Endothelial cell of umbilical vein (primary cell): ENCODE measurements at regions not wholly inside any gene's neighbourhood (a gene's known extent, or its start where the extent isn't known, plus 50 kb on each side); places are given as distances from the start of the nearest gene placed in this dataset.

Source experiments
- BruUV-seq: library from RNA; stranded (reverse); fragments of 400-500 nt; replicated peaks from 2 replicates; lab custom pipeline; 2021; lab: Mats Ljungman, UMichigan
- CTCF ChIA-PET: fragments of 300-600, 350-600 bp; sonication (Branson Sonifier 250); formaldehyde crosslinking; loops from one replicate; lab custom pipeline; 2021; ENCODE audit warnings: antibody characterized with exemption, inconsistent platforms; lab: Charles Lee
- POLR2A ChIA-PET: fragments of 300-600, 350-600 bp; sonication (Branson Sonifier 250); formaldehyde crosslinking; loops from one replicate; lab custom pipeline; 2021; ENCODE audit warnings: antibody characterized with exemption, inconsistent platforms; lab: Charles Lee
- DNase-seq: peaks from one replicate; pipeline ENCODE4 v3.0.0-alpha.2; 2011; ENCODE audit warnings: low read depth, low spot score
- FAIRE-seq: peaks from 2 replicates; lab custom pipeline; 2011; peaks lifted over from hg19 to GRCh38; lab: Jason Lieb, UNC
- H2AFZ ChIP-seq: 2 replicates; pipeline ENCODE4 v1.6.0; 2012; ENCODE audit warnings: low read depth, low read length, control low read depth, inconsistent platforms
- H3K27ac ChIP-seq: 2 replicates; pipeline ENCODE4 v1.5.1; 2011; ENCODE audit warnings: low read depth, mild to moderate bottlenecking, control low read depth, low read length, moderate library complexity; ENCODE audit not compliant: insufficient read depth
- H3K27me3 ChIP-seq, 2 experiments: 2 replicates each; pipeline versions ENCODE4 v1.6.0 to v1.6.1; 2011; ENCODE audit warnings: low read length in 2 of 2, mixed read lengths in 1 of 2; ENCODE audit not compliant: control insufficient read depth in 2 of 2, insufficient read depth in 2 of 2
- H3K36me3 ChIP-seq, 2 experiments: 2 replicates in 1 of 2; 3 replicates in 1 of 2; pipeline ENCODE4 v1.5.1; 2011; ENCODE audit warnings: low read length in 2 of 2, mild to moderate bottlenecking in 1 of 2, moderate library complexity in 1 of 2; ENCODE audit not compliant: control insufficient read depth in 2 of 2, insufficient read depth in 2 of 2; ENCODE audit errors: extremely low read depth in 1 of 2
- H3K4me1 ChIP-seq: 3 replicates; pipeline ENCODE4 v1.5.1; 2011; ENCODE audit warnings: mild to moderate bottlenecking, low read length; ENCODE audit not compliant: control insufficient read depth, insufficient read depth; ENCODE audit errors: extremely low read depth
- H3K4me2 ChIP-seq: 2 replicates; pipeline ENCODE4 v1.6.1; 2011; ENCODE audit warnings: low read length, control low read depth, mixed read lengths; ENCODE audit not compliant: insufficient read depth
- H3K4me3 ChIP-seq, 3 experiments: fragments of 200-600 bp in 1 of 3; sonication (generic), shearing (Covaris generic) in 1 of 3; replicated peaks in 1 of 3; 2 replicates each; pipeline ENCODE4 v1.5.1; 2011 to 2016; ENCODE audit warnings: control low read depth in 3 of 3, low read length in 3 of 3, mild to moderate bottlenecking in 2 of 3, inconsistent platforms in 1 of 3, low read depth in 1 of 3, moderate library complexity in 1 of 3; ENCODE audit not compliant: insufficient read depth in 1 of 3
- H3K79me2 ChIP-seq: 2 replicates; pipeline ENCODE4 v1.6.0; 2012; ENCODE audit warnings: low read length, inconsistent platforms; ENCODE audit not compliant: control insufficient read depth, insufficient read depth
- H3K9ac ChIP-seq: replicated peaks from 2 replicates; pipeline ENCODE3; 2011; ENCODE audit warnings: low read length, control low read depth; ENCODE audit not compliant: insufficient read depth; ENCODE audit errors: extremely low read depth
- H3K9me1 ChIP-seq: replicated peaks from 3 replicates; pipeline ENCODE4 v1.6.0; 2011; ENCODE audit warnings: mild to moderate bottlenecking, low read length; ENCODE audit not compliant: control insufficient read depth, insufficient read depth; ENCODE audit errors: extremely low read depth
- H3K9me3 ChIP-seq: replicated peaks from 2 replicates; pipeline ENCODE4 v1.5.1; 2012; ENCODE audit warnings: low read length, inconsistent platforms; ENCODE audit not compliant: control insufficient read depth, insufficient read depth
- H4K20me1 ChIP-seq: replicated peaks from 2 replicates; pipeline ENCODE3; 2011; ENCODE audit warnings: mild to moderate bottlenecking, low read length; ENCODE audit not compliant: control insufficient read depth, insufficient read depth; ENCODE audit errors: extremely low read depth
- EZH2 ChIP-seq: IDR thresholded peaks from 2 replicates; pipeline ENCODE4 v1.6.1; 2012; ENCODE audit warnings: borderline replicate concordance, low read depth, mild to moderate bottlenecking, moderate library complexity, low read length, inconsistent platforms; ENCODE audit not compliant: severe bottlenecking
- FOS ChIP-seq: IDR thresholded peaks from 2 replicates; pipeline ENCODE4 v1.6.1; 2011; ENCODE audit warnings: mild to moderate bottlenecking, low read length, moderate library complexity, borderline replicate concordance; ENCODE audit not compliant: insufficient read depth
- GATA2 ChIP-seq: IDR thresholded peaks from 2 replicates; pipeline ENCODE4 v1.7.0; 2011; ENCODE audit warnings: low read depth, mild to moderate bottlenecking, moderate library complexity, mixed read lengths, low read length; ENCODE audit not compliant: insufficient read length, insufficient read depth
- JUN ChIP-seq: IDR thresholded peaks from 2 replicates; pipeline ENCODE4 v1.6.1; 2011; ENCODE audit warnings: borderline replicate concordance, low read depth; ENCODE audit not compliant: insufficient read length, insufficient read depth
- MYC ChIP-seq: IDR thresholded peaks from one replicate; pipeline ENCODE4 v1.6.1; 2011; ENCODE audit warnings: mild to moderate bottlenecking, low read depth, low read length
- POLR2A ChIP-seq: IDR thresholded peaks from 2 replicates; pipeline ENCODE4 v1.6.1; 2012; ENCODE audit warnings: low read depth, mild to moderate bottlenecking, control low read depth, low read length
- POLR2AphosphoS5 ChIP-seq: IDR thresholded peaks from 2 replicates; pipeline ENCODE4 v1.6.1; 2012; ENCODE audit warnings: low read depth, mild to moderate bottlenecking, control low read depth, low read length, moderate library complexity; ENCODE audit not compliant: insufficient read depth
- dilution Hi-C: fragments of 300-500 bp; cut with MboI; formaldehyde crosslinking; loops from one replicate; pipeline ENCODE4 v1.15.0; 2019; ENCODE audit warnings: low sequenced_read_pairs; ENCODE audit not compliant: extremely low pct_ligation_motif_present
- intact Hi-C: fragments of 100-400 bp; cut with micrococcal nuclease; formaldehyde crosslinking; loops from one replicate; pipeline ENCODE4 v1.10.0; 2022
- TF ChIP-seq, protein P1 (sequence below): IDR thresholded peaks from 2 replicates; pipeline ENCODE4 v1.6.1; 2011; ENCODE audit not compliant: insufficient read depth, insufficient read length
- TF ChIP-seq, protein P2 (sequence below), 2 donors: IDR thresholded peaks; 1 replicate in 1 of 2; 2 replicates in 1 of 2; pipeline ENCODE4 v1.5.1; 2011; ENCODE audit warnings: low read length in 2 of 2, mild to moderate bottlenecking in 2 of 2, moderate library complexity in 2 of 2, control low read depth in 1 of 2, inconsistent platforms in 1 of 2, low read depth in 1 of 2; ENCODE audit not compliant: insufficient read depth in 1 of 2; ENCODE audit errors: extremely low read depth in 1 of 2

DNA sequence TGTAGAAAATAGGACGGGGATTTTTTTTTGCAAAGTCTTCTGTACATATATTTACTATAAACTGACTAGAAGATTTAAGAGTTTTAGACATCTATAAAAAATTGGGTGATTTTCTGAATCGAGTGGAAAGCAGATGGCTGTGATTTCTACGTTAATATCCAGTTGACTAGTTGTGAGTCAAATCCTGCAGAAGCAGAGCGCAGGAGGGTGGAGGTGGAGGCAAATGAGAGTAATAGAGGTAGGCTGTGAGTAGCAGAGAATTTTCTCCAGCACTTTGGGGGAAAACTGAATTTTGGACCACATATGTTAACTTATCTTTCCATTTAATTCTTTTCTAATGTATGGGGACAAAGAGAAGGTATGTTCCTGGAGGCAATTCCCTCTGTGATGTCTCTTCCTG, 82.1 kb upstream of the SOX3 start:
- Histone ChIP-seq H3K27ac (no peak overlapping the region), H2AFZ (no peak overlapping the region), H3K9ac (no peak overlapping the region), H3K4me3 (no peak overlapping the region), H3K9me1 (no peaks in the 10 kb centered on the region), H4K20me1 (no peaks in the 10 kb centered on the region), H3K9me3 (no peaks in the 10 kb centered on the region), H3K4me2 (no peak overlapping the region), H3K27me3 (no peaks in the 10 kb centered on the region), H3K79me2 (no peaks in the 10 kb centered on the region), H3K36me3 (no peaks in the 10 kb centered on the region), H3K4me1 (no peaks in the 10 kb centered on the region)
- no peak for TF ChIP-seq POLR2AphosphoS5
- no peak for TF ChIP-seq JUN
- no peak for TF ChIP-seq GATA2
- TF ChIP-seq, protein P1, sequence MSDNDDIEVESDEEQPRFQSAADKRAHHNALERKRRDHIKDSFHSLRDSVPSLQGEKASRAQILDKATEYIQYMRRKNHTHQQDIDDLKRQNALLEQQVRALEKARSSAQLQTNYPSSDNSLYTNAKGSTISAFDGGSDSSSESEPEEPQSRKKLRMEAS, result no peak
- TF ChIP-seq EZH2, result no peak
- TF ChIP-seq POLR2A, result no peak
- TF ChIP-seq MYC, result no peak
- TF ChIP-seq, protein P2, sequence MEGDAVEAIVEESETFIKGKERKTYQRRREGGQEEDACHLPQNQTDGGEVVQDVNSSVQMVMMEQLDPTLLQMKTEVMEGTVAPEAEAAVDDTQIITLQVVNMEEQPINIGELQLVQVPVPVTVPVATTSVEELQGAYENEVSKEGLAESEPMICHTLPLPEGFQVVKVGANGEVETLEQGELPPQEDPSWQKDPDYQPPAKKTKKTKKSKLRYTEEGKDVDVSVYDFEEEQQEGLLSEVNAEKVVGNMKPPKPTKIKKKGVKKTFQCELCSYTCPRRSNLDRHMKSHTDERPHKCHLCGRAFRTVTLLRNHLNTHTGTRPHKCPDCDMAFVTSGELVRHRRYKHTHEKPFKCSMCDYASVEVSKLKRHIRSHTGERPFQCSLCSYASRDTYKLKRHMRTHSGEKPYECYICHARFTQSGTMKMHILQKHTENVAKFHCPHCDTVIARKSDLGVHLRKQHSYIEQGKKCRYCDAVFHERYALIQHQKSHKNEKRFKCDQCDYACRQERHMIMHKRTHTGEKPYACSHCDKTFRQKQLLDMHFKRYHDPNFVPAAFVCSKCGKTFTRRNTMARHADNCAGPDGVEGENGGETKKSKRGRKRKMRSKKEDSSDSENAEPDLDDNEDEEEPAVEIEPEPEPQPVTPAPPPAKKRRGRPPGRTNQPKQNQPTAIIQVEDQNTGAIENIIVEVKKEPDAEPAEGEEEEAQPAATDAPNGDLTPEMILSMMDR (IDR thresholded peaks at IDR 0.05; ENCODE audit: extremely low read depth in 1 of 2, insufficient read depth in 1 of 2, low read depth in 1 of 2, low read length in 2 of 2), result no peak
- no peak for TF ChIP-seq FOS
- dilution Hi-C loops, result no loop called here
- FAIRE-seq, result no peak
- DNase-seq, result no peak
- ChIA-PET CTCF (no interaction called here), POLR2A (no interaction called here)
- BruUV-seq, result no TSS peak
- intact Hi-C loops, result no loop called here
